SW 1271 (cell line): ENCODE measurements at regions not wholly inside any gene's neighbourhood (a gene's known extent, or its start where the extent isn't known, plus 50 kb on each side); places are given as distances from the start of the nearest gene placed in this dataset.

Experiments used
- DNase-seq, 2 experiments: peaks; one replicate each; lab custom pipeline; 2025; lab: John Stamatoyannopoulos, UW

DNA sequence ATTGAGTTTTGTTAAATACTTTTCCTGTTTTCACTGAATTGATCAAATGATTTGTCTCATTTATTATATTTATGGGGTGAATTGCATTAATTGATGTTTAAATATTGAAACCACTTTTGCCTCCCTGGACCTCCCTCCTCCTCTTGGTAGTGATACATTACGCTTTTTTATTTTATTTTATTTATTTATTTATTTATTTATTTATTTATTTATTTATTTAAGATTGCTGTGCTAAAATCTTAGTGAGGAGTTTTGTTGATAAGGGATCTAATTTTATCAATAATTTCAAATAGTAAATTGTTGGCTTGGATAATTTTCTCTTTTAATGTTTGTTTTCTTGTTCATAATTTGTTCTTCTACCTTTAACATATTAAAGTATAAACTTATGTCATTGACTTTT is 1281.0 kb upstream of the NXPH2 start:
- no peak for DNase-seq

DNA sequence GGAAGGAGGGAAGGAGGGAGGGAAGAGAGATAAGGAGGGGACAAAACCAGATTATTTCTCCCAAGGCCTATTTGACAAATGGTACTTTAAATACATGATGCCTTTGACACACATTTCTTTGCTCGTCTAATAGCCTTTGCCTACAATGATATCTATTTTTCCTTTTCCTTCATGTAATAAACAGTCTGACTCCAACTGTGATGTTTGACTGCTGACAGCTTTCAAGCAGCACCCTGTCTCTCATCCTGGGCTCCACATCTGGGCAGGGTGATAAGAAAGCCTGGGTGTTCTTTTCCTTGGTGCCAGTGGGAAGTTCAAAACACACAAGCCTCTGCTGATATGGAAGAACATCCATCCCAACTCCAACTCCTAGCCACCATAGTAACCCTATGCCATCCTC is 1277.7 kb upstream of the NXPH2 start:
- DNase-seq = no peak

DNA sequence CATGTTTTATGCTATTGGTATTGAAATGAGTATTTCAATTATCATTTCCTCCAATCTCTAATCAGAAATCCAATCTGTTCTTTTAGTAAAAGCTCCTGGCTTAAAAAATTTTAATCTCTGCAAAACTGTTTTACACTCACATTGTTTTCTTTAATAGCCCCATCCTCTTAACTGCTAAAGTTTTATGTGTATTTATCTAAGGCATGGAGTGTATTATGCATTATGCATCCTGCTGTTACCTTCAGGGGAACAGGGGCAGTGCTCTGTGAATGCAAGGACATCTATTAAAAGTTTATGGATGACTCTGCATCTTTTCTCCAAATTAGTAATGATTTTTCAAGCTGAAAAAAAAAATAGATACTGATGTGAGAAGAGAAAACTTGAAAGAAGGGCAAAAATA is 1261.6 kb upstream of the NXPH2 start:
- no peak for DNase-seq

DNA sequence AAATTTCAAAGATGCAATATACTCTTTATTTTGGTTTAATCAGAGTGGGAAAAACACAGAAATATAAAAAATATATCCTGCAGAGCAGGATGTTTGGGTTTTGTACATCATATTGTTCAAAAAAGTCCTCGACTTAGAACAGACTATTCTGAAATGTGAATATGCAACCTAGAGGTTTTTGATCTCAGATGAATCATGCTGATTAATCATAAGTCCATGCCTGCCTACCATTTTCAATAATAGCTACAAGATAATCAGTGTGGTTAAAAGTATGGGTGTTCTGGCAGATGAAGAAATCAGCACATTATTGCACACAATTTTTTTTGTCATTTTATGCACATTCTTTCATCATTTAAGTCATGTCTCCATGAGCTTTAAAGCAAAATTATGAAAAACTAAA is 1261.0 kb upstream of the NXPH2 start:
- DNase-seq = no peak

DNA sequence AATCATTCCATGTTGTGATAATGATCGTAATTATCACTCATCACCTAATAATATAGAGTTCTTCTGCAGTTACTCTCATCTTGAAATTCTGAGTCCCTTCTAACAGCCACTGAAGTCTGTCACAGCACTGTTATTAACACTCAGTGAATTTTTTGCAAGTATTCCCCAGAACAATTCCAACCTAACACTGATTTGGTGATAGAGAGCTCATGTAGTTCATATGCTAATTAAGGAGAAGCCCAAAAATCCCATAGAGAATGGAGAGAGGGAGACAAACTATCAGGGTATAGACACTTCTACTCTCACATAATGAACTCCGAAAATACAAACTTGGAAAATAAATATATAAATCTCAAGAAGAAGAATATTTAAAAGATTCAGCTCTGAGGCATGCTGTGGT is 1253.4 kb upstream of the NXPH2 start:
- no peak for DNase-seq

DNA sequence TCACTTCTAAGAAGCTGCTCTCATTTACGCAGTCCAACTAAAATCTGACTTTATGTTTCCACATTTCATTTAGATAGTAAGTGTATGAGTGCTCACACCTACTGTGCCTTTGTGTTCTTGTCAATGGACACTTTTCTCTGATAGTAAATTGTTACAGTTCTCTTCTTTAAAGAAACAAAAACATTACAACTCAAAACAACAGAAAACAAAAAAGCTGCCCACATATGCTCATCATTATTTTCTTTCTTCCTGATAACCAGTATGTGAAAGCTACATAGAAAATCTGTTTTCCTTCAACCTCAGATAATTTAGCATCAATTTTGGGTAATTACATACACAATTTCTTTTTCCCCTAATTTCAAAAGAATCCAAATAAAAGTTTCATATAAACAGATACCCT is 1247.8 kb upstream of the NXPH2 start:
- no peak for DNase-seq

DNA sequence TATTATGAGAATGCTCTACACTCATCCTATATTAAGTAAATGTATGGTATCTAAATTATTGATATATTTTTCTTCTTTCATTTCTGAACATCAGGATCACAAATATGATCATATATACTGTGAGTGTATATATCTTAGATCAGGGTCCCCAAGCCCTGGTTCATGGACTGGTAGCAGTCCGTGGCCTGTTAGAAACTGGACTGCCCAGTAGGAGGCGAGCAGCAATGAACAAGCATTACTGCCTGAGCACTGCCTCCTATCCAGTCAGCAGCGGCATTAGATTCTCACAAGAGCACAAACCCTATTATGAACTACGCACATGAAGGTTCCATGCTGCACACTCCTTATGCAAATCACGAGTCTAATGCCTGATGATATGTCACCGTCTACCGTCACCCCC is 1247.1 kb upstream of the NXPH2 start:
- DNase-seq = no peak

DNA sequence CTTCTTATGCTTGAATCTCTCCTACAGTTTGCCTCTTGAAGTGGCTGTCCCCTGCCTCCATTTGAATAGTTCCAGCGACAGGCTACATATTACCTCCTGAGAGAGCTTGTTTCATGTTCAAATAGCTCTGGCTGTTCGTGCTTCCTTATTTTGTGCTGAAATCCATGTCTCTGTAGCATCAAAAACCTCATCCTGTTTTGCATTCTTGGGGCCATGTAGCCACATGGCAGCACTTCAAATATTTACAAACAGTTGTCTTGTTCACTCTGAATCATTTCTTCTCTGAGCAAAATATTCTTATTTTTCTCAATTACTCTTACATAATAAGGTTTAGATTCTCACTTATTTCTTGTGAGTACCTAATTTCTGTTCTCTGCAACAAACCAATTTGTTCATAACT is 1243.1 kb upstream of the NXPH2 start:
- DNase-seq = no peak

DNA sequence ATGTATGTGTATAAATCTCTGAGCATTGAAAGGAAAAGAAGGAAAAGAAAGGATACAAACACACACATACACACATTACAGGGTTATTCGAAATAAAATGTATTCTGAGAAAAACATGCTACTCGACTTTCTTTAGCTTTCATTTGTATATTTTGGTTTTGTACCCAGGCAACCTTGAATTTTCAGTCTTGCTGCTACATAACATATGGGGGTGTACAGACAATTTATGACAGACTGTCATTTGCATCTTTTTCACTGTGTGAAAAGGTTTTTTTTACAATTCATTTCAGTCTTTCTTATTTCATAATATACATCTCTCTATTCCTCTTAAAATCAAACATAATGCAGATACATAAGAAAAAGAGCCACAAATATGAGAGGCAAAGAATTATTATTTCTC is 1238.4 kb upstream of the NXPH2 start:
- DNase-seq = no peak

DNA sequence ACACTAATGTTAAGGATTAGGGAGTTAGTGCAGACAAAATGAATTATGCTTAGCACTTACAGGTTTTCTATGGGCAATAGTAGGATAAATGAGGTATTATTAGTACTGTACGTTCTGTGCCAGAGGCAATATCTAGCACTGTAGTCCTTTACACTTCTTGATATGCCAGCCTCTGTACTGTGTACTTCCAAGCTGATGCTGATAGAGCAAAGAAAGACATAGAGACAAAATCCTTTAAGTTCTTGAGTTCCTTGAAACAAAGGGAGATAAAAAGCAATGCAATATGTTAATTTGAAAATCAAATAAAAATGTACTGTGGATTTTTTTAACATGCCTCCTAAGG is 1234.0 kb upstream of the NXPH2 start:
- DNase-seq = no peak

DNA sequence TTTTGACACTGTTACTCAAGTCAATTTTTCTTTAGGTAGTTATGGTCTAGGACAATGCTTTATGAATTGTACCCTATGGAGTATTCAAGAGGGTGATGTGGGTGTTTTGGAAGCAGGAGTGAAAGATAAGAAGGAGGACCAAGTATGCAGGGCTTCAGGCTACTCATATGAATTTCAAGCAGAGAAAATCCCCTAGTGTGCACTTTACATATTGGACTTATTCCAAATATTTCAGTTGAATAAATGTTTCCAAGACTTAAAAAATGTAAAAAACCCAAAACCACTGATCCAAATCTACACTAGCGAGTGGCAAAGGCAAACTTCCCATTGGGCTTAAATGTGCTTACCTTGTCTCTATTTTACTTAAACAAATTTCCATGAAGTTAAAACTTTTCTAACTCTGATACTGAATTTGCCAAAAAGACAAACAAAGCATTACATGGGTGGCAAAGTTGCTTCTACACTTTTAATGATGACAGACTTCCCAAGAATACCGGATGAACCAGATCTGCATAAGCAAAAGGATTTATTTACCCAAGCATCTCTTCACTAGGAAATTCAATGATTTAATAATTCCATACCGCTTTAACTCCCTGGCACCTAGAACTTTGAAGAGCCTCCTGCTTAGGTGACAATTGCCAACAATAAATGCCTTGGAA is 1233.5 kb upstream of the NXPH2 start:
- DNase-seq = no peak

DNA sequence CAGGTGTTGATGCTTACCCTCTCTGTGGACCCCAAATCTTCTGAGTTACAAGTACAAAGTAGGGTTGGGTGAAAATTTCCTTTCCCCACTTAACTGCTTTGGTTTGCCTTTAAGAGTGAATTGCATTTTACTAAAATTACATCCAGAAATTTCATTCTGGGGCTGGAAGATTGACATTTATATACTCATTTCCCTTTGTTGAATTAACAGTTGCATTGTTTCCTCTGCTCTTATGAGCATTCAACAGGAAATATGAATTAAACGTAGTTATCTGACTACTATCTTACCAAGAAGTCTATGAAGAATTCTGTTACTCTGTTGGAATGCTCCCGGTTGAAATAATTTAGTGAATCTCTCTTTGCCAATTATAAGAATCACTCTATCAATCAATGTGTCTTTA is 1231.1 kb upstream of the NXPH2 start:
- DNase-seq = no peak

DNA sequence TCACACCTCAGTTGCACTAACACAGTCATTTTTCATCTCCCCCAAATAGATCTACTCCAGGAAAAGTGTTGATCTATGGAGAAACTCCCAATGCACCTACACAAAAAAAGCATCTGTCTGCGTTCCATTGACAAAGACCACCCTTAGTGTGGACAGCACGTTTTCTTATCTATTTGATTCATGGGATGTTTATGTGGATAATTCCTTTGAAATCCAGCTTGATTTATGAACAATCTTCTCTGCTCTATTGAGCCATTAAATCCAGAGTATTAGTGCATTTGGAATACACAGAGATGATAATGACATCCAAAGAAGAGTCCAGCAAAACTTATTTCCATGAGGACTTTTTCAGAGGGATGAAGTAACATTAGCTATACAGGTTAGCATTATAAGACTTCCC is 1221.9 kb upstream of the NXPH2 start:
- DNase-seq = no peak

DNA sequence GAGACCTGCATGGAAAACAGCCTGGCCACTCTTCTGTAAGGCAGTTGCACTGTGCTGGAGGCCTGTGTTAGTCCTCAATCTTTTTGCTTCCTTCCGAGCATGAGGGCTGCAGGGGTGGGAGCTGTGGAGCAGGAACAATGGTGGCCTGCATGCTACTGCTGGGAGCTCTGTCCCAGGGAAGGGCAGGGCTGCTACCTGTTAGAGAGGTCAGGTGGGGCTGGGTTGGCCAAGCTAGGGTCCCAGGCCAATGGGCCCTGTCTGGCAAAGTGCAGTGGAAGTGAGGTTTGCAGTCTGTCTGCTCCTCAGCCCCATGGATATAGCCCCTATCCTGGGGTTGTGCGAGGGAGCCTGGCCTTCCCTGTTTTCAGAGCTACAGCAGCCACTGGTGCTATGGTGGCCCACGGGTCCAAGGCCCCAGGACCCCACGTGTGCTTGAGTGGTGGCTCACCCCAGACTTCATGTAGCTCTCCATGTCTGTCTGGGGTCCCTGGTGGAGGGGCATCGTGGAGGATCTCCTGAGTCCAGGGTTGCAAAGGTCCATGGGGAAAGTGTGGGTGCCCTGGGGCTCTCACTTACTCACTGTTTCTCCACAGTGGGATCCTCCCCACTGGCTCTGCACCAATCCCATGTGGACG is 1212.6 kb upstream of the NXPH2 start:
- no peak for DNase-seq

DNA sequence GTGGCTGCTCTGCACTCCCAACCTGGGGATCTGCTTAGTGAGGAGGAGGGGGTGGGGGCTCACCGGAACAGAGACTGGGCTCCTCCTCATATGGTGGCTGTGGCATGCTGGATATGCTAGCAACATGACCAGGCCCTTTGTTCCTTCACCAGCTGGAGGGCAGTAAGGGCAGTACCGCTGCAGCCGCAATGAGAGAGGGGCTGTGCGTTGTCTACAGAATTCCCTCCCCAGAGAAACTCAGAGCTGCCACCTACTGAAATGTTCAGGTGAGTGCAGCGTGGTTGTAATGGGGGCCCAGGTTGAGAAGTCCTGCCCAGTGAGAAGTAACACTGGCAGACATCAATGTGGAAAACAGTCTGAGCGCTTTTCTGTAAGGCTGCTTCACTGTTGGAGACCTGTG is 1211.9 kb upstream of the NXPH2 start:
- DNase-seq = no peak

DNA sequence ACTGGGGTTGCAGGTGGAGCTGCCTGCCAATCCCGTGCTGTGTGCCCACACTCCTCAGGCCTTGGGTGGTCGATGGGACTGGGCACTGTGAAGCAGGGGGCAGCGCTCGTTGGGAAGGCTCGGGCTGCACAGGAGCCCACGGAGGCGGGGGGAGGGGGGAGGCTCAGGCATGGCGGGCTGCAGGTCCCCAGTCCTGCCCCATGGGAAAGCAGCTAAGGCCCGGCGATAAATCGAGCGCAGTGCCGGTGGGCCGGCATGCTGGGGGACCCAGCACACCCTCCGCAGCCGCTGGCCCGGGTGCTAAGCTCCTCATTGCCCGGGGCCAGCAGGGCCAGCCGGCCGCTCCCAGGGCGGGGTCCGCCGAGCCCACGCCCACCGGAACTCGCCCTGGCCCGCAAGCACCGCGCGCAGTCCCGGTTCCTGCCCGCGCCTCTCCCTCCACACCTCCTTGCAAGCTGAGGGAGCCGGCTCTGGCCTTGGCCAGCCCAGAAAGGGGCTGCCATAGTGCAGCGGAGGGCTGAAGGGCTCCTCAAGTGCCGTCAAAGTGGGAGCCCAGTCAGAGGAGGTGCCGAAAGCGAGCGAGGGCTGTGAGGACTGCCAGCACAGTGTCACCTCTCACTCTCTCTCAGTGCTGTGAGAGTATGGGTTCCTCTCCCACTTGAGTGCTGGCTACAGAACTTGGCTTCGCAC is 1210.6 kb upstream of the NXPH2 start:
- DNase-seq = no peak

DNA sequence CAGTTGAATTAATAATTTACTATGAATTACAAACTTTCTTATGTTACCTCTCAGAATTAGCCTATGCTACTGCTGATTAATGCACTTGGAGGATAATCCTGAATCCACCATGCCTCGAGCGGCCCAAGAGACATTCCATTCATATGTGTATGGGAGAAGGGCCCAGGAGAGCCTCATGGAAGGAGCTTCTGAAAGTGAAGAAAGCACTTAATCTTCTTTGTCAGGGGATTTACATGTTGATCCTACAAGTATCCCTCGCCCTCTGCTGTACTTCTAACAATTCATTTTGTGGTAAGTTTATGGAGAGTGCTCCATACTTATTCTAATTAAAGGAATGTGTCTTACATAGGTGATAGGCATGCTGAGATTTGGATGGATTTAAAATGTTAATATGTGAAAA is 1189.1 kb upstream of the NXPH2 start:
- no peak for DNase-seq

DNA sequence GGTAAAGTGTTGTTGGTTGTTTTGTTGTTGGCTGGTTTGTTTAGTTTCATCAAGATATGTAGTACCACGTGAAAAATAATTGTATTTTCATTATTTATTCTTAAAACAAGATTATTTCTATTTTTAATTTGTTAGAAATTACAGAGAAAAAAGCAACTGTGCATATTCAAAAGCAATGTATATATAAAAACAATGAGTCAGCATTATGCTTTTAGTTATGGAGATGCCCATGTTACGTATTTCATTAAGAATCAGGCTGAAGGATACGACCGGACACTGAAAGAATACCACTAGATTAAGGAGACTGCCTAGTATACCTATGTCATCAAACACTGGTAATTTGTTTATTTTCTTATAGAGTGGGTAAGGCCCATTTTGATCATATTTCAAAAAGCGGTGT is 1188.4 kb upstream of the NXPH2 start:
- no peak for DNase-seq

DNA sequence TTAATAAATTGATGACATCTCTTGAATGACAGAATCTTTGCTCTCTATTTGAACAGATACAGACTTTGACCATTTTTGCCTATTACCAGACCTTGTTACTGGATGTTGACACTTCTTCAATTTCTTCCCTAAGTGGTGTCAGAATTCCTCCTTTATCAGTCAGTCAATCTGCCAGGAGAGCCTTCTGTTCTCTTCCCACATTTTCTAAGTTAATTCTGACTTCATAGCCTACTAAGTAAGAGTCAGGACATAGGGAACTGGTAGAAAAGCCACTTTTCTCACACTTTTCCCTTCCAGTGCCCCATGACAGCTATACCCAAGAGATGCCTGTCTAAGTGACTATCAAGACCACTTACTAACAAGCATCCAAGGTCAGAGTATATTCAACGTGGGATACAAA is 1187.5 kb upstream of the NXPH2 start:
- no peak for DNase-seq

DNA sequence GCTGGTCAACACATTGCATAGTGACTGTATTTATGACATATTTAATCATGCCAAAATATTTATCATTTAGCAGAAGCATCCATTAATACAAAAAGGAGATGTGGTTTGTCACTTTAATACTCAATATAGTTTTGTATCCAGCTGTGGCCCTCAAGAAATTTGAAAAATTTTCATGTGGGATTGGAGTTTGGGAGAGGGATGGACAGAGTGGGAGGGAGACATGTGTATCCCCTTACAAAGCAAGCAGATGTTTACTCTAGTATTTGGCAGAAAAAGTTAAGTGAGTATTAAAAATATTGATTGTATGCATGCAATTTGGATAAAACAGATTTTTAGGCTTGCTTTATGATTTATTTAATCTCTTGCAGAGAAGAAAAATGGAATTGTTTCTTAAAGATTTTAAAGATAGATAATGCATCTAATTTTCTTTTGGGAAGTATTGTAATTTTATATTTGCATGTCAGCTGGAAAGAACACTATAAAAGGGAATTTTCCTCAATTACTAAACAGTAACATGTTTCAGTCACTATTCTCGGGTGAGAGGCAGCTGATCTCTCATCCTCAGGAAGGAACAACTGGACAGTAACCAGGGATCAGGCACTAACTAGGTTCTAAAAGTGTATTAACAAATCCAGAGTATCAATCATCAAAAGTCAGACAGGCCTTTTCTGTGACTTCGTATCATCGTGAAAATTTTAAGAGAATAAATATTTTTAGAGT is 1184.7 kb upstream of the NXPH2 start:
- DNase-seq = no peak

DNA sequence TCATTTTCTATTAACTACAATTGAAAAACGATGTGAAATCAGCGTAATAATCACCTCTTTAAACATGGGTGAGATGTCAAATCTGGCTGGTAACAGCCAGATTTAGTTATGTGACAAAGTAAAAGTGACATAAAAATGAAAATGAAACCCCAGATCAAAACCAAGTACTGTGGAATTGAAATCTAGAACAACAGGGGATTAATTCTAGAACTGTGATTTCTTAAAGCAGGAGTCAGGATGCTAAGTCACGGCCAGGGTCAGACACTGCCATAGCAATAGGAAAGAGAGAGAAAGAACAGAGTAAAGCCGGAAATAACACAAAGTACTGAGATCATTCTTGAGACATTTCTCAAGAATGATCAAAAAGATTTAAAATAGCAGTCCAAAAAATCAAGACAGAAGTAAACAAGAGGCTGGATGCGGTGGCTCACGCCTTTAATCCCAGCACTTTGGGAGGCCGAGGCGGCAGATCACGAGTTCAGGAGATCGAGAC is 1183.7 kb upstream of the NXPH2 start:
- no peak for DNase-seq

DNA sequence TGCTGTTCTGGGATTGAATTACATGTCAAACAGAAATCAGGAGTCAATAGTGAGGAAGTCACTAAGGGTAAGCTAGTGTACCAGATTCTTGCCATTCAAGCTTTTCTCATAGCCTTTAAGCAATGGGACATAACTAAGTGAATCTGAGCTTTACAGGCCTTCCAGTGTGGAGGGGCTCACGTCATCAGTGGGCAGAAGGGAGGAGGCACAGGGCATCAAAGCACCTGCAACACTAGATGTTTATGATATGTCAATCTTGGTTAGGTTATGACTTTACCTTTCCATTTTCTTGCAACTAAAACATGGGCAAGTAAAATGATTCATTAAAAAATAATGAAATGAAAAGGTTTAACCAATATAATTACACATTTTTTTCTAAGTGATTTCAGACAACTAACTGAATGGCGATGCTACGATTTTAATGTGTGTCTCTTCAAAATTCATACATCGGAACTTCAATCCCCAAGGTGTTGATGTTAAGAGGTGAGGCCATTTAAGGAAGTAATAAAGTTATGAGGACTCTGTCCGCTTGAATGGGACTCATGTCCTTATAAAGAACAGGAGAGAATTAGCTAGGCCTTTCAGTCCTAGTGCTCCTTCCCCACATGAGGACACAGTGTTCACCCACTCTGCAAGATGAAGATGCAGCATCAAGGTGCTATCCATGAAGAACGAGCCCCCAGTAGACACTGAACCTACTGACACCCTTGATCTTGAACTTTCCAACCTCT is 1169.2 kb upstream of the NXPH2 start:
- DNase-seq = no peak
